Heart left ventricle (tissue), 13 donors: ENCODE measurements at regions not wholly inside any gene's neighbourhood (a gene's known extent, or its start where the extent isn't known, plus 50 kb on each side); places are given as distances from the start of the nearest gene placed in this dataset.

Source experiments
- CTCF ChIP-seq, 12 donors: fragments of 200-600 bp; sonication (generic) in 4 of 12; IDR thresholded peaks; one replicate each; pipeline versions ENCODE4 v1.5.0 to v1.8.0; 2018 to 2022; ENCODE audit warnings: antibody characterized with exemption in 12 of 12, mild to moderate bottlenecking in 5 of 12
- POLR2A ChIP-seq, 2 donors: fragments of 450-650 bp; IDR thresholded peaks; one replicate each; pipeline ENCODE4 v1.6.1; 2017; ENCODE audit warnings: antibody characterized with exemption in 2 of 2, mild to moderate bottlenecking in 2 of 2, moderate library complexity in 2 of 2
- donor health status: ischemic (EF 13 %, LVEDD 7.1; RV severe dilation, severe dysfunction).
- donor health status: DM: no; HTN: yes; CAD: no.
- donor health status: DM: no; HTN: no; CAD: no.
- donor health status: ischemic (EF 25% LVEDD 6.9; RV normal size, moderate dysfunction).
- donor health status: ischemic (EF 25% LVEDD 5.7; RV mildly dilated, moderate dysfunction).
- donor health status: ischemic (EF 35%, LVEDD 5.7; RV mildly dilated, moderate dysfunction).
- donor health status: nonischemic (EF 11% LVEDD 7.7; RV severe dilation, severe dysfunction).
- donor health status: DM: yes; HTN: yes; CAD: no.
- donor health status: PGD.
- donor health status: ischemic (EF 29% LVEDD 5.4; RV normal size, mild dysfunction).
- donor health status: nonischemic (EF 23%, LVEDD 6.1; RV moderate dilation, normal function).

- no peak for TF ChIP-seq POLR2A (IDR thresholded peaks at IDR 0.05)
- TF ChIP-seq CTCF (IDR thresholded peaks at IDR 0.05): no peak
Observed at GRCh38 chr12:42690264-42690663, 100.7 kb upstream of the PRICKLE1 start.
